Parathyroid adenoma (tissue), 2 donors: ENCODE measurements at regions not wholly inside any gene's neighbourhood (a gene's known extent, or its start where the extent isn't known, plus 50 kb on each side); places are given as distances from the start of the nearest gene placed in this dataset.

Experiments
- H2AFZ ChIP-seq: fragments of 300-600 bp; sonication (generic); one replicate; pipeline ENCODE4 v1.7.0; 2017; ENCODE audit warnings: antibody characterized with exemption, mild to moderate bottlenecking
- H3K27ac ChIP-seq: fragments of 300-600 bp; sonication (generic); one replicate; pipeline ENCODE4 v1.7.0; 2017
- H3K27me3 ChIP-seq: fragments of 300-600 bp; sonication (generic); one replicate; pipeline ENCODE4 v1.7.0; 2017; ENCODE audit warnings: low read length; ENCODE audit not compliant: control insufficient read depth, insufficient read depth
- H3K36me3 ChIP-seq: fragments of 300-600 bp; sonication (generic); one replicate; pipeline ENCODE4 v1.7.0; 2017; ENCODE audit warnings: low read length; ENCODE audit not compliant: control insufficient read depth, insufficient read depth
- H3K4me1 ChIP-seq: fragments of 300-600 bp; sonication (generic); one replicate; pipeline ENCODE4 v1.7.0; 2017; ENCODE audit warnings: control low read depth
- H3K4me2 ChIP-seq: fragments of 300-600 bp; sonication (generic); one replicate; pipeline ENCODE4 v1.7.0; 2017; ENCODE audit warnings: low read length
- H3K4me3 ChIP-seq: fragments of 300-600 bp; sonication (generic); one replicate; pipeline ENCODE4 v1.7.0; 2017; ENCODE audit warnings: low read depth, low read length
- H3K79me2 ChIP-seq: fragments of 300-600 bp; sonication (generic); one replicate; pipeline ENCODE4 v1.7.0; 2017; ENCODE audit warnings: control low read depth
- H3K9ac ChIP-seq: fragments of 300-600 bp; sonication (generic); one replicate; pipeline ENCODE4 v1.7.0; 2017; ENCODE audit warnings: mild to moderate bottlenecking
- H3K9me3 ChIP-seq: fragments of 300-600 bp; sonication (generic); one replicate; pipeline ENCODE4 v1.7.0; 2017; ENCODE audit warnings: low read length; ENCODE audit not compliant: control insufficient read depth
- CTCF ChIP-seq: fragments of 300-600 bp; sonication (generic); IDR thresholded peaks from one replicate; pipeline ENCODE4 v1.7.0; 2017; ENCODE audit warnings: antibody characterized with exemption, mild to moderate bottlenecking
- donor health status: primary hyperparathyroidism.

- Histone ChIP-seq H3K9ac (no peak overlapping the region), H3K9me3 (no peaks in the 10 kb centered on the region), H3K27ac (no peak overlapping the region), H3K79me2 (no peaks in the 10 kb centered on the region), H3K4me2 (no peak overlapping the region), H3K4me3 (no peak overlapping the region), H2AFZ (no peak overlapping the region), H3K4me1 (no peaks in the 10 kb centered on the region), H3K27me3 (no peaks in the 10 kb centered on the region), H3K36me3 (no peaks in the 10 kb centered on the region)
- TF ChIP-seq CTCF = no peak
Measured at GRCh38 chr6:85252552-85252951, 197.3 kb upstream of the NT5E start.

- H3K27me3 ChIP-seq = no peaks in the 10 kb centered on the region
- H3K9me3 ChIP-seq = no peaks in the 10 kb centered on the region
- no peak overlapping the region for H3K4me2 ChIP-seq
- H3K9ac ChIP-seq = no peak overlapping the region
- H3K4me1 ChIP-seq = no peaks in the 10 kb centered on the region
- no peaks in the 10 kb centered on the region for H3K36me3 ChIP-seq
- no peak overlapping the region for H2AFZ ChIP-seq
- H3K79me2 ChIP-seq = no peaks in the 10 kb centered on the region
- no peak for TF ChIP-seq CTCF
- no peak overlapping the region for H3K27ac ChIP-seq
- no peak overlapping the region for H3K4me3 ChIP-seq
Measured at GRCh38 chr6:85252085-85252484, 197.8 kb upstream of the NT5E start.

GRCh38 chr6:85251300-85251699 lies 198.6 kb upstream of the NT5E start:
- no peaks in the 10 kb centered on the region for H3K79me2 ChIP-seq
- no peaks in the 10 kb centered on the region for H3K9me3 ChIP-seq
- no peak overlapping the region for H3K27ac ChIP-seq
- H3K27me3 ChIP-seq = no peaks in the 10 kb centered on the region
- H3K9ac ChIP-seq = no peak overlapping the region
- no peak overlapping the region for H2AFZ ChIP-seq
- no peaks in the 10 kb centered on the region for H3K36me3 ChIP-seq
- no peak overlapping the region for H3K4me3 ChIP-seq
- TF ChIP-seq CTCF = no peak
- no peak overlapping the region for H3K4me2 ChIP-seq
- no peaks in the 10 kb centered on the region for H3K4me1 ChIP-seq

- Histone ChIP-seq H3K4me3 (no peak overlapping the region), H3K79me2 (no peaks in the 10 kb centered on the region), H3K27ac (no peak overlapping the region), H3K36me3 (no peaks in the 10 kb centered on the region), H2AFZ (no peak overlapping the region), H3K4me2 (no peak overlapping the region), H3K27me3 (no peaks in the 10 kb centered on the region), H3K4me1 (no peaks in the 10 kb centered on the region), H3K9me3 (no peaks in the 10 kb centered on the region), H3K9ac (no peak overlapping the region)
- no peak for TF ChIP-seq CTCF
Measured at GRCh38 chr6:85250586-85251220, 199.2 kb upstream of the NT5E start.

GRCh38 chr6:85245004-85245403 lies 204.9 kb upstream of the NT5E start:
- no peak overlapping the region for H3K4me2 ChIP-seq
- no peaks in the 10 kb centered on the region for H3K4me1 ChIP-seq
- no peaks in the 10 kb centered on the region for H3K79me2 ChIP-seq
- H2AFZ ChIP-seq = no peak overlapping the region
- H3K36me3 ChIP-seq = no peaks in the 10 kb centered on the region
- no peak overlapping the region for H3K27ac ChIP-seq
- H3K4me3 ChIP-seq = no peak overlapping the region
- no peaks in the 10 kb centered on the region for H3K27me3 ChIP-seq
- TF ChIP-seq CTCF = no peak
- H3K9ac ChIP-seq = no peak overlapping the region
- H3K9me3 ChIP-seq = no peaks in the 10 kb centered on the region
